HG03045 (cell line): ENCODE measurements at regions not wholly inside any gene's neighbourhood (a gene's known extent, or its start where the extent isn't known, plus 50 kb on each side); places are given as distances from the start of the nearest gene placed in this dataset.
"Not testable (repeated sequence)": the region's sequence is repeated elsewhere in the genome, so short reads cannot be mapped to it uniquely, and the experiment has no call there.

ENCODE experiments used
- ATAC-seq: cut with Tn5 transposase; IDR thresholded peaks from one replicate; pipeline ENCODE4 v1.9.1; 2021; ENCODE audit warnings: mild to moderate bottlenecking, moderate library complexity; ENCODE audit not compliant: unreplicated experiment

- not testable (repeated sequence) for ATAC-seq
Observed at GRCh38 chr1:121095014-121095413, 89.1 kb downstream of the FAM72B start.

GRCh38 chr1:121097127-121097866, 86.8 kb downstream of the FAM72B start:
- peak; percentile 91 for ATAC-seq

DNA sequence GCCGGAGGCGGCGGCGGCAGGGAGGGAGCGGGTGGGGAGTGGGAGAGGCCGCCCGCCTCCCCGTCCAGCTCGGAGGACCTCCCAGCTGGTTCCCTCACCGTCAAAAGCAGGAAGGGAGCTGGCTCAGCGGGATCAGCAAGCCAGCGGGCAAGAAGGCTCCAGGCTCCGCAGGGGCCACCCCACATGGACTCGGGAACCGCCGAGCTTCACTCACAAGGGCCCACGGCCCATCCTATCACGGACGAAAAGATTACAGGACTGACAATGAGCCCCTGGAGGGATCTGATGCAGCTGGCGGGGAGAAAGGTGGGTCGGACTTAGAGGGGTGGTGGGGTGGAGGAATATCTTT, 86.3 kb downstream of the FAM72B start:
- ATAC-seq, result peak; percentile 13

DNA sequence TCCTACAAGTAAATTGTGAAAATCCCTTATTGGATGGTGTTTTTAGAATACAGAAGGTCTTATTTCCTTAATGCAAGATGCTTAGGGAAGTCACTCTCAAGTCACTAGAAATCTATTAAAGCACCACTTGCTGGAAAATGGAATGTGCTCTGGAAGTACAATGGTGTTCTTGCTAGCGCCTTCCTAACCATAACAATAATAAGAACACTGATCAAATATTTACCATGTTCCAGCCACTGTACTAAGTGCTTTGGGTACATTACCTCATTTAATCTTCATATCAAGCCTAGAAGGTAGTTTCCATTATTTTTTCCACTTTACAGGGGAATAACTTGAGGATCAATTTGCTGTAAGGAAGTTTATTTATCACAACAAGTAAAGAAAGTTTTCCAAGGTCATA, 75.1 kb downstream of the FAM72B start:
- ATAC-seq, result not testable (repeated sequence)

DNA sequence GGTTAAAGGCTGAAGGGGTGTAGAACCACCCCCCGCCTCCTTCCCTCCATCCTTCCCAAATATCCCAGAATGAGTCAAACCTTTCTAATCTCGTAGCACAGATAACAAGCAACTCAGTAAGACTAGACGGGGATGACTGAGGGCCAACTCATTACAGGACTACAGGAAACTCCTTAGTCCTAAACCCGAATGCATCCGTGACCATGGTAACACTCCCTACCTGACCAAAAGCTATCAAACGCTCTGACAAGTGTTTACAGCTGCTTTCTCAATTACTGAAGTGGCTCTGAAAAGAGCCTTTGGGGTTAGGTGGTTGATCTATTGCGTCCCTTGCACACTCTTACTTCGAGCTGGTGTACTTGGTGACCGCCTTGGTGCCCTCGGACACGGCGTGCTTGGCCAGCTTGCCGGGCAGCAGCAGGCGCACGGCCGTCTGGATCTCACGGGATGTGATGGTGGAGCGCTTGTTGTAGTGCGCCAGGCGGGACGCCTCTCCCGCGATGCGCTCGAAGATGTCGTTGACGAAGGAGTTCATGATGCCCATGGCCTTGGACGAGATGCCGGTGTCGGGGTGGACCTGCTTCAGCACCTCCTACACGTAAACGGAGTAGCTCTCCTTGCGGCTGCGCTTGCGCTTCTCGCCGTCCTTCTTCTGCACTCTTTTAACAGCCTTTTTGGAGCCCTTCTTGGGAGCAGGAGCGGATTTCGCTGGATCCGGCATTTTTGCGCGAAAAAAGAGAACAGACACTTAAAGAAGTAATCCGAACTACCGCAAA, 67.4 kb downstream of the FAM72B start:
- not testable (repeated sequence) for ATAC-seq

DNA sequence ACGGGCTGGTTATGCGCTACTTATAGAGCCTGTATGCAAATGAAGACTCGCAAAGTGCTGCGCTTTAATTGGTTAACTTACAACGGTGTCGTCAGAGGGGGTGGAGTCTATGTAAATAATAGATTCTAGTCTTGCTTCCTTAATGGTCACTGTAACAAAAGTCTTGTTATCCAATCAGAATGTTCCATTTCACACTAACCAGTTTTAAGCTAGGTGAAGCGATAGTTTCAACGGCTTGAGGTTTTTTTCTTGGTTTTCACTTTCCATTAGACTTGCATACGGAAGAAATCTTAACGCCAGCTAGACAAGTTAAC, 66.9 kb downstream of the FAM72B start:
- ATAC-seq, result not testable (repeated sequence)

GRCh38 chr1:121117622-121118479, 66.3 kb downstream of the FAM72B start:
- not testable (repeated sequence) for ATAC-seq
